ENCODE measurements at regions not wholly inside any gene's neighbourhood (a gene's known extent, or its start where the extent isn't known, plus 50 kb on each side); places are given as distances from the start of the nearest gene placed in this dataset.

DNA sequence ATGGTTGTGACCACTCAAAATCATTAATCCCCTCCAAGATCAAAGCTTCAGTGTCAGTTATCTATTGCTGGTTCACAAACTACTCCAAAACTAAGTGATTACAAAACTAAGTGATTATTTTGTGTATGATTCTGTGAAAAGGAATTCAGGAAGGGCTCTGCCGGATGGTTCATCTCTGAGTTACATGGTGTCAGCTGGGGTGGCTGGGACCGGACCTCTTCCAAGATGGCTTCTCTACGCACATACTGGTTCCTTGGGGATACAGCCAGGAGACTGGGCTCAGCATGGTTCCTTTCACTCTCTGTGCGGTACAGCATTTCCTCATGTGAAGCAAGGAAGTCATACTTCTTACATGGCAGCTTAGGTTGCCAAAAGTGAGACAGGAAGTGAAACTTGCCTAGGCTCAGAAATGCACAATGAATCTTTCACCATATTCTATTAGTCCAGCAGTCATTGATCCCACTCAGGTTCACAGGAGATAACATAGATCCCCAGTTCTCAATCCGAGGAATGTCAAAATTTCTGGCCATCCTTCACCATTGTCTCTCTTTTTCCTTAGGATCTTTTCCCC lies 97.9 kb upstream of the IRX6 start:
- no peaks in the 10 kb centered on the region for H3K27me3 ChIP-seq (ENCODE audit: insufficient read depth, low read depth)
- no peaks in the 10 kb centered on the region for H3K79me2 ChIP-seq (ENCODE audit: insufficient read depth, low read depth)
- H3K4me3 ChIP-seq (IDR thresholded peaks at IDR 0.05; ENCODE audit: insufficient read depth, low read depth, low read length): no peak overlapping the region
- no peak overlapping the region for H3K9ac ChIP-seq
- H2AFZ ChIP-seq (ENCODE audit: low read depth): no peak overlapping the region
- no peak overlapping the region for H3K4me2 ChIP-seq
- no peak overlapping the region for H3K27ac ChIP-seq
- no peaks in the 10 kb centered on the region for H4K20me1 ChIP-seq (ENCODE audit: insufficient read depth)
- no peaks in the 10 kb centered on the region for H3K4me1 ChIP-seq (ENCODE audit: low read depth, poor library complexity, severe bottlenecking)
- H3K36me3 ChIP-seq (ENCODE audit: insufficient read depth): no peaks in the 10 kb centered on the region
- TF ChIP-seq, protein P1, sequence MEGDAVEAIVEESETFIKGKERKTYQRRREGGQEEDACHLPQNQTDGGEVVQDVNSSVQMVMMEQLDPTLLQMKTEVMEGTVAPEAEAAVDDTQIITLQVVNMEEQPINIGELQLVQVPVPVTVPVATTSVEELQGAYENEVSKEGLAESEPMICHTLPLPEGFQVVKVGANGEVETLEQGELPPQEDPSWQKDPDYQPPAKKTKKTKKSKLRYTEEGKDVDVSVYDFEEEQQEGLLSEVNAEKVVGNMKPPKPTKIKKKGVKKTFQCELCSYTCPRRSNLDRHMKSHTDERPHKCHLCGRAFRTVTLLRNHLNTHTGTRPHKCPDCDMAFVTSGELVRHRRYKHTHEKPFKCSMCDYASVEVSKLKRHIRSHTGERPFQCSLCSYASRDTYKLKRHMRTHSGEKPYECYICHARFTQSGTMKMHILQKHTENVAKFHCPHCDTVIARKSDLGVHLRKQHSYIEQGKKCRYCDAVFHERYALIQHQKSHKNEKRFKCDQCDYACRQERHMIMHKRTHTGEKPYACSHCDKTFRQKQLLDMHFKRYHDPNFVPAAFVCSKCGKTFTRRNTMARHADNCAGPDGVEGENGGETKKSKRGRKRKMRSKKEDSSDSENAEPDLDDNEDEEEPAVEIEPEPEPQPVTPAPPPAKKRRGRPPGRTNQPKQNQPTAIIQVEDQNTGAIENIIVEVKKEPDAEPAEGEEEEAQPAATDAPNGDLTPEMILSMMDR (conservative IDR thresholded peaks at IDR 0.05; ENCODE audit: low read depth, low read length): no peak

DNA sequence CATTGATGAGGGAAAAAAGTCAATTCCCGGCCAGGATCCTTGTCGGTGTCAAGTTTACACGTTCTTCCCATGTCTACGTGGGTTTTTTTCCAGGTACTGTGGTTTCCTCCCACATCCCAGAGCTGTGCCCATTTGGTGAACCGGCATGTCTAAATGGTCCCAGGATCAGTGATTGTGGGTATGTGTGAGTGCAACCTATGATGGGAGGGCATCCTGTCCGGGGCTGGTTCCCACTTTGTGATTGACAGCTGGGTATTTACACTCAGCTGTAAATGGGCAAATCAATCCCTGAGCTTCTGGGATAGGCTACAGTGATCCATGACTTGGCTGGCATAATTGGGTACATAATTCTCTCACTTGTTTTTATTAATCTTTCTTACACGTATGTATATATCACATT lies 91.2 kb upstream of the IRX6 start:
- Histone ChIP-seq H3K9ac (no peak overlapping the region), H2AFZ (ENCODE audit: low read depth) (no peak overlapping the region), H3K27ac (no peak overlapping the region), H4K20me1 (ENCODE audit: insufficient read depth) (no peaks in the 10 kb centered on the region), H3K79me2 (ENCODE audit: insufficient read depth, low read depth) (no peaks in the 10 kb centered on the region), H3K27me3 (ENCODE audit: insufficient read depth, low read depth) (no peaks in the 10 kb centered on the region), H3K4me2 (no peak overlapping the region), H3K36me3 (ENCODE audit: insufficient read depth) (no peaks in the 10 kb centered on the region), H3K4me1 (ENCODE audit: low read depth, poor library complexity, severe bottlenecking) (no peaks in the 10 kb centered on the region), H3K4me3 (IDR thresholded peaks at IDR 0.05; ENCODE audit: insufficient read depth, low read depth, low read length) (no peak overlapping the region)
- TF ChIP-seq, protein P1 (conservative IDR thresholded peaks at IDR 0.05; ENCODE audit: low read depth, low read length): no peak

DNA sequence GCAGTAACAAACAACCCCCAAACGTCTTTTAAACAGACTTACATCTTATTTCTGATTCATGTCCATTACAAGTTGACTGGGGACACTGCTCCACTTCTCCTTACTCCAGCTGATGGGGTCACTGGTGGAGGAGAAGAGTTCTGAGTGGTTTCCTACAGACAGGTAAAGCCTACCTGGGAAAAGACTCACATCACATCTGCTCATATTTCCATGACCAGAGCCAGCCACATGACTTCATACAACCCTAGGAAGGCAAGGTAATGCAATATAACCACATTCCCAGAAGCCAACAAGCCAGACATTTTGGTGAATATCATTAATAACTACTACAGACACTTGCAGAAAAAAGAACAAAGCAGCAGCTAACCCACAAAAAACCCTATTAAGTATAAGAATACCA lies 90.5 kb upstream of the IRX6 start:
- Histone ChIP-seq H3K4me3 (IDR thresholded peaks at IDR 0.05; ENCODE audit: insufficient read depth, low read depth, low read length) (no peak overlapping the region), H2AFZ (ENCODE audit: low read depth) (no peak overlapping the region), H3K36me3 (ENCODE audit: insufficient read depth) (no peaks in the 10 kb centered on the region), H3K4me1 (ENCODE audit: low read depth, poor library complexity, severe bottlenecking) (no peaks in the 10 kb centered on the region), H3K4me2 (no peak overlapping the region), H3K27ac (no peak overlapping the region), H3K79me2 (ENCODE audit: insufficient read depth, low read depth) (no peaks in the 10 kb centered on the region), H3K9ac (no peak overlapping the region), H4K20me1 (ENCODE audit: insufficient read depth) (no peaks in the 10 kb centered on the region), H3K27me3 (ENCODE audit: insufficient read depth, low read depth) (no peaks in the 10 kb centered on the region)
- TF ChIP-seq, protein P1 (conservative IDR thresholded peaks at IDR 0.05; ENCODE audit: low read depth, low read length): no peak

DNA sequence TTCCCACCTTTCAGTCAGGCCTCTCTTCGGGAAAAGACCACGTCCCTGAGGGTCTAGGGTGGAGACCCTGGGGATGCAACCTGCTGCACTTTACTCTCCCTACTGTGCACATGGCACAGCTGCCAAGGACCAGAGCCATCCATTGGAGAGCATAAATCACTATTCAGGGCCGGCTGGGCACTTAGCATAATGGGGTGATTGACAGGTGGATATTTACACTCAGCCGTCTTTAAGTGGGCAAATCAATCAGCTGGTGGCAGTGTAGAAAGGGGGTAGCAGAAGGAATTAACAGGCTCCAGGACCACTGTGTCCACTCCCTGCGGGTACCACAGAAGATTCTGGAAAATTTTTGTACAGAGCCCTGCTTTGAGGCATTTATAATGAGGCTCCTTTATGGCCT lies 87.3 kb upstream of the IRX6 start:
- Histone ChIP-seq H3K4me2 (no peak overlapping the region), H3K27ac (no peak overlapping the region), H2AFZ (ENCODE audit: low read depth) (no peak overlapping the region), H3K79me2 (ENCODE audit: insufficient read depth, low read depth) (no peaks in the 10 kb centered on the region), H3K36me3 (ENCODE audit: insufficient read depth) (no peaks in the 10 kb centered on the region), H3K4me3 (IDR thresholded peaks at IDR 0.05; ENCODE audit: insufficient read depth, low read depth, low read length) (no peak overlapping the region), H3K27me3 (ENCODE audit: insufficient read depth, low read depth) (no peaks in the 10 kb centered on the region), H3K9ac (no peak overlapping the region), H3K4me1 (ENCODE audit: low read depth, poor library complexity, severe bottlenecking) (no peaks in the 10 kb centered on the region), H4K20me1 (ENCODE audit: insufficient read depth) (no peaks in the 10 kb centered on the region)
- TF ChIP-seq, protein P1 (conservative IDR thresholded peaks at IDR 0.05; ENCODE audit: low read depth, low read length): no peak
